Osteocyte (in vitro differentiated cells): ENCODE measurements at regions not wholly inside any gene's neighbourhood (a gene's known extent, or its start where the extent isn't known, plus 50 kb on each side); places are given as distances from the start of the nearest gene placed in this dataset.

Experiments
- DNase-seq: peaks from one replicate; pipeline ENCODE4 v3.0.0; 2021; ENCODE audit warnings: mixed read lengths; ENCODE audit not compliant: unreplicated experiment; ENCODE audit errors: extremely low spot score
- H3K27ac Mint-ChIP-seq: one replicate; pipeline ENCODE4 v1.8.0; 2021; ENCODE audit warnings: mild to moderate bottlenecking, mixed read lengths; ENCODE audit not compliant: unreplicated experiment
- H3K27me3 Mint-ChIP-seq: one replicate; pipeline ENCODE4 v1.8.0; 2021; ENCODE audit warnings: mixed read lengths; ENCODE audit not compliant: unreplicated experiment
- H3K36me3 Mint-ChIP-seq: one replicate; pipeline ENCODE4 v1.8.0; 2021; ENCODE audit warnings: mixed read lengths; ENCODE audit not compliant: unreplicated experiment
- H3K4me1 Mint-ChIP-seq: one replicate; pipeline ENCODE4 v1.8.0; 2021; ENCODE audit warnings: mixed read lengths; ENCODE audit not compliant: unreplicated experiment
- H3K4me3 Mint-ChIP-seq: one replicate; pipeline ENCODE4 v1.8.0; 2021; ENCODE audit warnings: mild to moderate bottlenecking, moderate library complexity, mixed read lengths; ENCODE audit not compliant: unreplicated experiment
- H3K9me3 Mint-ChIP-seq: one replicate; pipeline ENCODE4 v1.8.0; 2021; ENCODE audit warnings: mixed read lengths; ENCODE audit not compliant: unreplicated experiment
- TF ChIP-seq, protein P1 (sequence below): fragments of 200-600 bp; sonication (generic); IDR thresholded peaks from 2 replicates; pipeline ENCODE4 v1.5.0; 2021; ENCODE audit warnings: antibody characterized with exemption, mild to moderate bottlenecking, moderate library complexity

GRCh38 chr5:15321776-15322175, 178.2 kb upstream of the FBXL7 start:
- H3K4me1 Mint-ChIP-seq, result no peaks in the 10 kb centered on the region
- H3K27me3 Mint-ChIP-seq, result peaks cover 12% of the 10 kb centered on the region
- no peaks in the 10 kb centered on the region for H3K36me3 Mint-ChIP-seq
- DNase-seq, result no peak
- TF ChIP-seq, protein P1, sequence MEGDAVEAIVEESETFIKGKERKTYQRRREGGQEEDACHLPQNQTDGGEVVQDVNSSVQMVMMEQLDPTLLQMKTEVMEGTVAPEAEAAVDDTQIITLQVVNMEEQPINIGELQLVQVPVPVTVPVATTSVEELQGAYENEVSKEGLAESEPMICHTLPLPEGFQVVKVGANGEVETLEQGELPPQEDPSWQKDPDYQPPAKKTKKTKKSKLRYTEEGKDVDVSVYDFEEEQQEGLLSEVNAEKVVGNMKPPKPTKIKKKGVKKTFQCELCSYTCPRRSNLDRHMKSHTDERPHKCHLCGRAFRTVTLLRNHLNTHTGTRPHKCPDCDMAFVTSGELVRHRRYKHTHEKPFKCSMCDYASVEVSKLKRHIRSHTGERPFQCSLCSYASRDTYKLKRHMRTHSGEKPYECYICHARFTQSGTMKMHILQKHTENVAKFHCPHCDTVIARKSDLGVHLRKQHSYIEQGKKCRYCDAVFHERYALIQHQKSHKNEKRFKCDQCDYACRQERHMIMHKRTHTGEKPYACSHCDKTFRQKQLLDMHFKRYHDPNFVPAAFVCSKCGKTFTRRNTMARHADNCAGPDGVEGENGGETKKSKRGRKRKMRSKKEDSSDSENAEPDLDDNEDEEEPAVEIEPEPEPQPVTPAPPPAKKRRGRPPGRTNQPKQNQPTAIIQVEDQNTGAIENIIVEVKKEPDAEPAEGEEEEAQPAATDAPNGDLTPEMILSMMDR, result no peak
- no peak overlapping the region for H3K27ac Mint-ChIP-seq
- no peaks in the 10 kb centered on the region for H3K9me3 Mint-ChIP-seq
- H3K4me3 Mint-ChIP-seq, result no peak overlapping the region

DNA sequence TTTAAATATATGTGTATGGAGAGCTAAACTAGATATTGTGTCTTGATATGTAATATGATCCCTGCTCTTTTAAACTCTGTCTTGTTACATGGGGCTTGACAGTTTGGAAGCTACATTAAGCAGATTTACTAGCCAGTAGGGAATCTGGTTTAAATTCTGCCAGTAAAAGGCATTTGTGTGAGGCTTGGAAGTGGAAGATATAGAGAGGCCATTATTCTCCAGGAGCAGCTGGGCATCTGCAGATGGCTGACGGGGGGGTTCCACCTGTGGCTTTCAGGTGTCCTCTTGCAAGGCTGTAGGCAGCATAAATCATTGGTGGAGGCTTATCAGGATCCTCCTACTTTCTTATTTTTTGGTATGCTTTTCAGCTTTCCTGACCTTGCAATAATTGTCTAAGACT, 179.1 kb upstream of the FBXL7 start:
- Mint-ChIP-seq H3K4me1 (no peaks in the 10 kb centered on the region), H3K9me3 (no peaks in the 10 kb centered on the region), H3K27me3 (peaks cover 16% of the 10 kb centered on the region), H3K4me3 (no peak overlapping the region), H3K36me3 (no peaks in the 10 kb centered on the region), H3K27ac (no peak overlapping the region)
- TF ChIP-seq, protein P1, result no peak
- DNase-seq, result no peak

- Mint-ChIP-seq H3K4me3 (no peak overlapping the region), H3K9me3 (peaks cover 7% of the 10 kb centered on the region), H3K4me1 (no peaks in the 10 kb centered on the region), H3K36me3 (no peaks in the 10 kb centered on the region), H3K27ac (no peak overlapping the region), H3K27me3 (peaks cover 26% of the 10 kb centered on the region)
- TF ChIP-seq, protein P1, result no peak
- no peak for DNase-seq
These were observed 194.8 kb upstream of the FBXL7 start for GRCh38 chr5:15304914-15305834.

DNA sequence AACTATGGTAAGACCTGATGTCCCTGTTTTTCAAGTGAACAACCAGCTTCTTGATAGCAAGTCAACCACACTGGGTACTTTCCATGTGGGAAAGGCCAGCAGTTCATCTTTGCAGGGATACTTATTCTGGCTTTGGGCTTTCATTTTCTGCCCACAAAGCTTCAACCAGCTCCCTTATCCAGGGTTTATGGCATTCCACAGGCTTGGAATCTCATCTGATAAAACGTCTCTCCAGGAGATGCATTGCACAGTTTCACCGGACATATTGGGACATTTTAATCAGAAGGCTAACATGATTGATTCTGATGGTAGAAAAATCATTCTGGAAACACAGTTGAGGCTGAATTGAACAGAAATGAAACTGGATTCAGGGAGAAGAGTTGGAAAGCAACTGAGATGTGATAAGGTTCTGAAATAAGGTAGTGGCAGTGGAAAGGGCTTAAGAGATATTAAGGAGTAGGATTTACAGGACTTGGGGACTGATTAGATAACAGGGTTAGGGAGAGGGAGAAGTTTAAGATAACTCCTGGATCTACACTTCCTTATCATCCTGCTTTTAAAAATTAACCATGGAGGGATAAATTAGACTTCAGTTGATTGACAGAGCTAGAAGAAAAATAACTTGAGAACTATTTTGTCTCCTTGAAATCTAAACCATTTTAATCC, 195.8 kb upstream of the FBXL7 start:
- H3K4me3 Mint-ChIP-seq, result no peak overlapping the region
- H3K4me1 Mint-ChIP-seq, result no peaks in the 10 kb centered on the region
- H3K27ac Mint-ChIP-seq, result no peak overlapping the region
- DNase-seq, result no peak
- H3K36me3 Mint-ChIP-seq, result no peaks in the 10 kb centered on the region
- peaks cover 7% of the 10 kb centered on the region for H3K9me3 Mint-ChIP-seq
- peaks cover 30% of the 10 kb centered on the region for H3K27me3 Mint-ChIP-seq
- TF ChIP-seq, protein P1, result no peak

GRCh38 chr5:15300141-15300540, 199.8 kb upstream of the FBXL7 start:
- Mint-ChIP-seq H3K4me3 (no peak overlapping the region), H3K27me3 (peaks cover 19% of the 10 kb centered on the region), H3K4me1 (no peaks in the 10 kb centered on the region), H3K9me3 (no peaks in the 10 kb centered on the region), H3K27ac (no peak overlapping the region), H3K36me3 (no peaks in the 10 kb centered on the region)
- TF ChIP-seq, protein P1, result no peak
- DNase-seq, result no peak
